Renal pelvis (tissue), 1 donor: ENCODE measurements at regions not wholly inside any gene's neighbourhood (a gene's known extent, or its start where the extent isn't known, plus 50 kb on each side); places are given as distances from the start of the nearest gene placed in this dataset.

Source experiments
- DNase-seq: peaks from one replicate; pipeline ENCODE4 v3.0.0-alpha.2; 2013

DNA sequence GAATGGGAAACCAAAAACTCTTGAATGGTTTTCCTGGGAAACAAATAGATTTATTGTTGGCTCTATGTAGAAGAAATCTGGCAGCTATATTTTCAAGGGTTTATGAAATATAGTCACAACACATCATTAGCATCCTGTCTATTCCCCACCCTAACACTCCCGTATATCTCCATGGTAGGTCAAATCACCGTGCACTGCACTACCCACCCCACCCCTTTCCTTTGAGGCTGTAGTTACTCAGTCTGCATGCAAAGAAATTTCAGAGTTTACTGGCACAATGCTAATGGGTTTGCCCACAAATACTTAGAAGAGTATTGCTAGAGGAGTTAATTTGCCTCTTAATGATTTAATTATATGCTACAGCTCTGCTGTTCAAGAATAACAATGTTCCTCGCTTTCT, 329.1 kb upstream of the TSHZ2 start:
- DNase-seq: no peak

GRCh38 chr20:52637201-52637600, 335.0 kb upstream of the TSHZ2 start:
- no peak for DNase-seq

DNA sequence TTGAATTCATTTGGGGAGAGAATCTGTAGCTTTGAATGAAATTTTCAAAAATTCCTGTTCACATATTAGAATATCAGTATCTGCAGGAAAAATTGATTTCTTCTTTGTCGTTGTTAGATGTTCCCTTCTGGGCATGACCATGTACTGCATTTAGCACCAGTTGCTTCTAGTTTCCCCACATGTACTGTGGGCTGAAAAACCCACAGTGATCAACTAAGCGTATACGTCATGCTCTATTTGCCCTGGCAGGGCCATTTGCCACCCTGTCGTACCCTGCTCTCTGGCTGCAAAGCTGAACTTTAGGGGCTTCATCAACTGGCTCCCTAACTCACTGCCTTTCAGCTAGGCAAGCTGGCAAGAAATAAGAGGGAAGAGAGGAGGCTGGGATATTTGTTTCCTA, 340.7 kb upstream of the TSHZ2 start:
- no peak for DNase-seq

- DNase-seq: no peak
These were observed 342.0 kb upstream of the TSHZ2 start for GRCh38 chr20:52630138-52630537.

DNA sequence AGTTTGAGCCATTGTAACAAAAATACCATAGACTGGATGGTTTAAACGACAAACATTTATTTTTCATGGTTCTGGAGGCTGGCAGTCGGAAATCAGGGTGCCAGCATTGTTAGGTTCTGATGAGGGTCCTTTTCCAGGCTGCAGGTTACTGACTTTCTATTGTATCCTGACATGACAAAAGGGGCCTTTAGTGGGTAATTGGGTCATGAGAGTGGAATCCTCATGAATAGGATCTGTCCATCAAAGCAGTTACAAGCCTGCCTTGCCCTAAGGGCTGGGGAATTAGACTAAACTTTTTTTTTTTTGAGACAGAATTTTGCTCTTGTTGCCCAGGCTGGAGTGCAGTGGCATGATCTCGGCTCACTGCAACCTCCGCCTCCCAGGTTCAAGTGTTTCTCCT, 347.9 kb upstream of the TSHZ2 start:
- DNase-seq: no peak

DNA sequence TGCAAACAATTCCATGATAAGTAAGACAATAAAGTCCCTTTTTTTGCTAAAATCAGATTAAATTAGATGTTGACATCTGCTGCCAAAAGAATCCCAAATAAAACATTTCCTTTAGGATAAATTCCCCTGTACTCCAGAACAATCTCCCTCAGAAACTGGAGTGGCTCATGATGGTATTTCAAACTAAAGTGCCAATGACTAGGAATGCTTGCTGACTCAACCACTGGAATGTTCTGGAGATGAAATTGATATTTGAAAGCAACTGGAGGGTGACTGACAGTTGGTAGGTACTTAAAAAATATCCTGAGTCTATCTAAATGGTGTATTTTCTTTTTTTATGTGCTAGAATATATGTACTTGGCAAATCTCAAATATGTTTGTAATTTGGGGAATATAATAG, 350.1 kb upstream of the TSHZ2 start:
- no peak for DNase-seq

DNA sequence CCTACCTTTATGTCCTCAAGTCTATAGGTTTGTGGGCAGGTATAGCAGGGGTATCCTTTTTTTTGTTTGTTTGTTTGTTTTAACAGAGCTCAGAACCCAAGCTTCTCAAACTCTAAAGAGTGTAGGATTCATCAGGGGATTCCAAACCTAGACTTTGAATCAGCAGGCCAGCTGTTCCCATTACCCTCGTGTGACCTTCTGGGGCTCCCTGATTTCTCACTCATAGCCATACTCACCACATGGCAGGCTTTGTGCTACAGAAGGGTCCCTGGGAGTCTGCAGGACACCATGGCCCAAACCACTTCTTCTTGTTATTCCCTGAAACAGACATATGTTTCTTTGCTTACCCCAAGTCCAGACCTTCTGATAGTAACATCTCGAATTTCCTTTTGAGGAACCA, 350.8 kb upstream of the TSHZ2 start:
- DNase-seq: no peak

GRCh38 chr20:52619671-52620070, 352.5 kb upstream of the TSHZ2 start:
- DNase-seq: no peak

- DNase-seq: peak; percentile 10
These were observed 353.1 kb upstream of the TSHZ2 start for GRCh38 chr20:52619101-52619500.

- no peak for DNase-seq
These were observed 355.5 kb upstream of the TSHZ2 start for GRCh38 chr20:52616629-52617028.

GRCh38 chr20:52614051-52614863, 357.9 kb upstream of the TSHZ2 start:
- no peak for DNase-seq

DNA sequence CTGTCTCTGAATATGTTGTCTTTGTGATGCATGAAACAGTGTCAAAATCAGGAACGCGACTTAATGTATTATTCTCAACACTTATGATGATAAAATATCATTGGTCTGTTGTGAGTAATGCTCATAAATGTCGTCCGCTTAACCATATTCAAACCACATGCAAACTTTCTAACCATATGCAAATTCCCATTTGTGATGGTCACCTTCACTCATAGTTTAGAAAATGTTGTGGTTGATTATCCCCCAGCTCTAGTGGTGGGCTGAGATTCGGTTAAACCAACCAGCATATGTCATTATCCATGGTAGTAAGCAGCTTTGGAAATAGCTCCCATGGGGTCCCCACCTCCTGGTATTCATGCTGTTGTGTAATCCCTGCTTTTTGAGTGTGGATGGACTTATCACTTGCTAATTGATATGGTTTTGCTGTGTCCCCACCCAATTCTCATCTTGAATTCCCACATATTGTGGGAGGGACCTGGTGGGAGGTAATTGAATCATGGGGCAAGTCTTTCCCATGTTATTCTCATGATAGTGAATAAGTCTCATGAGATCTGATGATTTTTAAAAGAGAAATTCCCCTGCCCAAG, 360.0 kb upstream of the TSHZ2 start:
- DNase-seq: no peak

DNA sequence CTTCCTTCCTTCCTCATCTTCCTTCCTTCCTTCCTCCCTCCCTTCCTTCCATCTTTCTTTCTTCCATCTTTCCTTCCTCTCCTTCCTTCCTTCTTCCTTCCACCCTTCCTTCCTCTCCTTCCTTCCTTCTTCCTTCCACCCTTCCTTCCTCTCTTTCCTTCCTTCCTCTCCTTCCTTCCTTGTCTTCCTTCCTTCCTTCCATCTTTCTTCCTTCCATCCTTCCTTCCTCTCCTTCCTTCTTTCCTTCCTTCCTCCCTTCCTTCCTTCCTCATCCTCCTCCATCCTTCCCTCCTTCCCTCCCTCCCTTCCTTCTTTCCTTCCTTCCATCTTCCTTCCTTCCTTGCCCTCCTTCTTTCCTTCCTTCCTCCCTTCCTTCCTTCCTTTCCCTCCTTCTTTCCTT, 361.4 kb upstream of the TSHZ2 start:
- no peak for DNase-seq

DNA sequence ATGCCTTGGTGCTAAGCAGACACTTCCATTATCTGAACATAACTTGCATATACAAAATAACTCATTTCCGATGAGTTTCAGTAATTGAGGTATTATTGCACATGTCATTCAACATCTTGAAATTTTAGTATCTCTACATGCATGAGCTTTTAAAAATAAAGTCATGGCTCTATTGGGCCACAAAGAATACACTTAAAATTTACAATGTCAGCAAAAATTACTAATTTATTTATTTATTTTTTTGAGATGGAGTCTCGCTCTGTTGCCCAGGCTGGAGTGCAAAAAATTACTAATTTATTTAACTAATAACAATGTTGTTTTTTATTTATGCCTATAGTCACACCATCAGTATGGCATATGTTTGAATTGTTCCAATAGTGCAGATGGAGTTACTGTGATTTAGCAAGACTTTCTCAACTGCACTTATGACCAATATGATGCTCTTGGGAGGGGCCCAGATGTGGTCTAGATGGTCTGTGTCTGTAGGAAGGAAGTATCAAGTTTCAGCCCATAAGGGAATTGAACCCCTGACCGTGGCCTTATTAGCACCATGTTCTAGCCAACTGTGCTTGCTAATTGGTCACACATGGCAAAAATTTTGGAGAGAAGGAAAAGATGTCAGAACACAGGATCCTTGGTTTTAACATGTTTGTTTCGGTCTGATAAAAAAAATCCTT, 370.7 kb upstream of the TSHZ2 start:
- DNase-seq: no peak

DNA sequence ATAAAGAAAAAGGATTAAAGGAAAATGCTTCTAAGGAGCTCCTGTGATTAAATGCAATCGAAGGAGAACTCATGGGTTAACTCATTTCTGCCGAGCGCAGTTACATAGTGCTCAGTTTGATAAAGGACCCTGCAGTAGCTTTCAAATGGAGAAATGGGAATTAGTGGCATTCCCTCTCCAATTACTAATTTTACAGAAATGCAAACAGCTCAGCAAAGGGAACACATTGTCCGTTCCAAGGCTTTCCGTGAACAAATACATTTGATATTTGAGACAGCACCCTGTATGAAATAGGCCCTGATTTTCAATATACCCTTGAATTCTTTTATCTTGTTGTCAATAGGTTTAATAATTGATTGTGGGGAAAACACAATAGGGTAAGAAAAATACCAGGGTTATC, 375.9 kb upstream of the TSHZ2 start:
- no peak for DNase-seq

- no peak for DNase-seq
These were observed 376.6 kb upstream of the TSHZ2 start for GRCh38 chr20:52595518-52595917.

- DNase-seq: no peak
These were observed 378.5 kb upstream of the TSHZ2 start for GRCh38 chr20:52593654-52594053.

DNA sequence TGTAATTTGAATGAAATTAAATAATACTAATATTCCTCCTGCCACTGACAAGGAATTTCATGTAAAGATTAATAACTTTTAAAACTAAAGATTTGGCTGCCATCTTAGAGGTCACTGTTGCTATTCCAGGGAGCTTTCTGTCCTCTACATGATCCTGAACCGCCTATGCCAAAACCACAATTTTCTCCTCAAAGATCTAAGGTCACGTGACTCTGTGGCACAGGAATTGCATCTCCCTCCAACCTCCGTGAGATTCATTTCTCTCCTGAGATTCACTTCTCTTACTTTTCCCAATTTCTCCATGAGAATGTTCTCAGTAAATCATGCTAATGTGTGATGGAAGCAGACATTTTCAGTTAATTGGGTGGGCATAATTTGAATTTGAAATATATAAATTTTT, 379.6 kb upstream of the TSHZ2 start:
- no peak for DNase-seq

GRCh38 chr20:52590100-52590499, 382.1 kb upstream of the TSHZ2 start:
- no peak for DNase-seq

DNA sequence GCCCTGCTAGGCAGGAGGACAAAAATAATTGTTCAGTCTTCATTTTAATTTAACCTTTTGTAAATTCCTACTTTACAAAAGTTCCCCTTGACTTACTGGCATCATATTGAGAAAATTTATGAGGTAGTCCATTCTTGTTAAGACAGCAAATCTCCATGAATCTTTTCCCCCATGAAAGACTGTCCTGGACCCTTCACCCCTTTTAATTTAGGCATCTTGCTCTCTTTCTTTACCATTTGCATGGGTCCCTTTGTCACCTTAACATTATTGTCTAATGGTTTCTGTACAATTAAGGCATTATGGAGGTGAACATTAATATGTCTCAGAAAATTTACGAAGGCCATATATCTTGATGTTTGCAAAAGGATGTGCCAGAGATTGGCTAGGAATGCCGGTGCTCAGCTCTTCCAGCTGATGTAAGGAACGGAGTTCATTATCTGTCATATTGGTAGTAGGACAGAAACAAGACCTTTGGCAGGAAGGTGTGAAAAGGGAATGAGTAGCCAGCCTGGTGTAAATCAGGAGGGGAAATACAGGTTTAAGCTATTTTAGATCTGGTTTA, 382.8 kb upstream of the TSHZ2 start:
- DNase-seq: no peak

DNA sequence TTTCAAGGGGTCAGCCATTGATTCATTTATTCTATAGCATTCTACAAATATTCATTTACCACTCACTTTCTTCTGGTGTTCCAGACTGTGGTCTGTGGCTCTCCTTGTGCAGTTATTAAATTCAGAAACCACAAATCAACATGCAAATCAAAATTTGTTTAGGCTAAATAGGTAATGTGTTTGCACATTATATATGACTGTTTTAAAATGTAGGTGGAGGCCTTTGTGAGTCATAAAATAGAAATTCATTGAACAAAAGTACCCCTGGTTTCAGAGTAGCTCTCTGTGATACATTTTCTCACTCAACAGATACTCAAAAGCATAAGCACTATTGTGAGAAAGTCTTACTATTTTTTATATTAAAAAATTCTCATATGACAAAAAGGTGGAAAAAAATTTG, 385.5 kb upstream of the TSHZ2 start:
- no peak for DNase-seq

DNA sequence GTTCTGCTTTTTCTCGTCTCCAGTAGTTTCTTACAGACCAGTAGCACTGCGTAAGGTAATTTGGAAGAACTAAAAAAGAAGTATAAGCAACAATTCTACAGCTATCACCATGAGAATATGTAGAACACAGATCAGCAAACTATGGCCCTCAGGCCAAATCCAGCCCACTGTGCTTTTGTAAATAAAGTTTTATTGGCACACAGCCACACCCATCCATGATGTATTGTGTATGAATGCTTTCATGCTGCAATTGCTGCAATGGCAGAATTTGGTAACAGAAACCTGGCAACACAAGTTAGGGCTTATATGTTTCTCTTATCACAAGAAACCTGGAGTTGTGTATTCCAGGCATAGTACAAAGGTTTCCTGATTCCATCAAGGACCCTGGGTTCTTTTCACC, 386.8 kb upstream of the TSHZ2 start:
- no peak for DNase-seq

- DNase-seq: no peak
These were observed 387.0 kb upstream of the ZFP64 start for GRCh38 chr20:52578559-52578958.
